H1 (cell line): ENCODE measurements at regions not wholly inside any gene's neighbourhood (a gene's known extent, or its start where the extent isn't known, plus 50 kb on each side); places are given as distances from the start of the nearest gene placed in this dataset.

Experiments used
- ASH2L ChIP-seq: fragments of 200-600, 300-600 bp; sonication (generic); IDR thresholded peaks from one replicate; pipeline ENCODE4 v1.7.1; 2017; ENCODE audit warnings: low read length
- ATF3 ChIP-seq: IDR thresholded peaks from 2 replicates; pipeline ENCODE4 v1.6.1; 2011; ENCODE audit warnings: low read depth, mild to moderate bottlenecking, low read length; ENCODE audit not compliant: insufficient read depth
- BRCA1 ChIP-seq: IDR thresholded peaks from 2 replicates; pipeline ENCODE4 v1.6.1; 2012; ENCODE audit warnings: low read depth, low read length, improper control_type of control experiment
- CEBPB ChIP-seq: IDR thresholded peaks from 2 replicates; pipeline ENCODE4 v1.6.1; 2012; ENCODE audit warnings: low read depth, low read length
- CREB1 ChIP-seq: IDR thresholded peaks from 2 replicates; pipeline ENCODE4 v1.6.1; 2012; ENCODE audit warnings: inconsistent platforms
- CTCF ChIP-seq, 3 experiments: IDR thresholded peaks; 1 replicate in 2 of 3; 2 replicates in 1 of 3; pipeline versions ENCODE4 v1.5.1 to v1.6.1; 2011; ENCODE audit warnings: low read length in 3 of 3, mild to moderate bottlenecking in 3 of 3, inconsistent platforms in 2 of 3, low read depth in 1 of 3, moderate library complexity in 1 of 3; ENCODE audit not compliant: insufficient read depth in 1 of 3; ENCODE audit errors: control extremely low read depth in 1 of 3
- EZH2 ChIP-seq: fragments of 200-600 bp; sonication (generic); IDR thresholded peaks from 2 replicates; pipeline ENCODE4 v1.7.1; 2012; ENCODE audit warnings: low read depth, mild to moderate bottlenecking, moderate library complexity, low read length, inconsistent platforms; ENCODE audit not compliant: severe bottlenecking
- HDAC6 ChIP-seq: IDR thresholded peaks from one replicate; pipeline ENCODE4 v1.7.1; 2012; ENCODE audit warnings: low read depth, mild to moderate bottlenecking, inconsistent platforms, low read length, moderate library complexity
- JUND ChIP-seq: IDR thresholded peaks from 2 replicates; pipeline ENCODE4 v1.6.1; 2011; ENCODE audit warnings: mild to moderate bottlenecking, improper control_type of control experiment, low read length
- NRF1 ChIP-seq: IDR thresholded peaks from 2 replicates; pipeline ENCODE4 v1.6.1; 2011; ENCODE audit warnings: mild to moderate bottlenecking, low read depth, low read length, improper control_type of control experiment
- POLR2A ChIP-seq, 2 experiments: IDR thresholded peaks; 1 replicate in 1 of 2; 2 replicates in 1 of 2; pipeline ENCODE4 v1.6.1; 2011; ENCODE audit warnings: low read depth in 2 of 2, low read length in 2 of 2, mild to moderate bottlenecking in 2 of 2; ENCODE audit errors: control extremely low read depth in 1 of 2
- POLR2AphosphoS5 ChIP-seq: IDR thresholded peaks from 2 replicates; pipeline ENCODE4 v1.6.1; 2011; ENCODE audit warnings: low read depth, low read length
- RXRA ChIP-seq: IDR thresholded peaks from 2 replicates; pipeline ENCODE4 v1.6.1; 2011; ENCODE audit warnings: low read depth, mild to moderate bottlenecking, low read length, moderate library complexity; ENCODE audit not compliant: insufficient read depth
- SP1 ChIP-seq: IDR thresholded peaks from 2 replicates; pipeline ENCODE4 v1.6.1; 2011; ENCODE audit warnings: low read depth, low read length

GRCh38 chr6:154611847-154612246 is 101.4 kb upstream of the CNKSR3 start:
- TF ChIP-seq CTCF (IDR thresholded peaks at IDR 0.05; ENCODE audit: control extremely low read depth in 1 of 3, insufficient read depth in 1 of 3, low read depth in 1 of 3, low read length in 3 of 3) (no peak), POLR2AphosphoS5 (no peak), CEBPB (no peak), POLR2A (IDR thresholded peaks at IDR 0.05; ENCODE audit: control extremely low read depth in 1 of 2, low read depth in 2 of 2, low read length in 2 of 2) (no peak), RXRA (no peak), SP1 (no peak), CREB1 (no peak), BRCA1 (no peak), NRF1 (no peak), JUND (no peak), HDAC6 (no peak), ATF3 (no peak), EZH2 (no peak), ASH2L (no peak)
